ENCODE measurements at regions not wholly inside any gene's neighbourhood (a gene's known extent, or its start where the extent isn't known, plus 50 kb on each side); places are given as distances from the start of the nearest gene placed in this dataset.

- TF ChIP-seq CTCF (IDR thresholded peaks at IDR 0.05) (no peak), POLR2A (IDR thresholded peaks at IDR 0.05) (no peak)
Measured at GRCh38 chr6:97882755-97883154, 599.7 kb upstream of the MMS22L start.

All from testis (tissue), 2 donors.